Stomach (tissue), 4 donors: ENCODE measurements at regions not wholly inside any gene's neighbourhood (a gene's known extent, or its start where the extent isn't known, plus 50 kb on each side); places are given as distances from the start of the nearest gene placed in this dataset.

ENCODE experiments used
- POLR2A ChIP-seq, 4 donors: fragments of 450-650 bp; IDR thresholded peaks; one replicate each; pipeline ENCODE4 v1.6.1; 2016; ENCODE audit warnings: antibody characterized with exemption in 4 of 4, control low read depth in 2 of 4, mild to moderate bottlenecking in 1 of 4, moderate library complexity in 1 of 4
- POLR2AphosphoS5 ChIP-seq, 3 donors: sonication (generic); formaldehyde crosslinking; IDR thresholded peaks; one replicate each; pipeline ENCODE4 v1.6.1; 2016; ENCODE audit warnings: antibody characterized with exemption in 3 of 3
- TF ChIP-seq, protein P1 (sequence below), 7 experiments: fragments of 450-650 bp in 4 of 7; fragments of 200-600 bp in 3 of 7; sonication (generic) in 3 of 7; IDR thresholded peaks; one replicate each; pipeline ENCODE4 v1.5.1; 2016 to 2019; ENCODE audit warnings: antibody characterized with exemption in 7 of 7, control low read depth in 2 of 7, mild to moderate bottlenecking in 1 of 7

DNA sequence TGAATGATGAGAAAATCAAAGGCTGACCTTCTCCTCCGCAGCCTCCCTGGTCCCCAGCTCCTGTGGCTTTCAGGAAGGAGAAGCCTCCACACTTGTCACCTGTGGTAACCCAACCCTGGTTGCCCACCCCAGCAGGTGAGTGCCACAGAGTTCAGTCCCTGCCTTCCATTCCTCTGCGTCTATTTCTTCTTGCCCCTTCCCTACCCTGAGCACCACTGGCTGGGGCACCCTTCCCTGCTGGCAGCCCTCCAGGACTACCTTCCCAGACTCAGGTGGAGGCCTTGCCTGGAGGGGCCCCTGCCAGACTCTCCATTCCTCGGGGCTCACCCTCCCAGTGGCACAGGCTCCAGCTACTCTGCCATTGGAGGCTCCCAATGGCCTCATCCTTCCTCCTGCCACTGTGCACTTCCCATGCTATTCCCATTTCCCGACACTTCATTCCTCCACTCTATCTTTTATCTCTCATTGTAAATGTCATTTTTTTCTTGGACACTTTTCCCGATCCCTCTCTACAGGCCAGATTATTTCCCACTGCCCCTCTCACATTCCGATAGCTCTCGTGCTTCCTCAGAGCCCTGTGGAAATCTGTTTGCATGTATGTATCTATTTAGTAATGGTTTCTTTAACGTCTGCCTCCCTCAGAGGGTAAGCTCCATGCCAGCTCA lies 90.6 kb upstream of the PCBD1 start:
- TF ChIP-seq, protein P1, sequence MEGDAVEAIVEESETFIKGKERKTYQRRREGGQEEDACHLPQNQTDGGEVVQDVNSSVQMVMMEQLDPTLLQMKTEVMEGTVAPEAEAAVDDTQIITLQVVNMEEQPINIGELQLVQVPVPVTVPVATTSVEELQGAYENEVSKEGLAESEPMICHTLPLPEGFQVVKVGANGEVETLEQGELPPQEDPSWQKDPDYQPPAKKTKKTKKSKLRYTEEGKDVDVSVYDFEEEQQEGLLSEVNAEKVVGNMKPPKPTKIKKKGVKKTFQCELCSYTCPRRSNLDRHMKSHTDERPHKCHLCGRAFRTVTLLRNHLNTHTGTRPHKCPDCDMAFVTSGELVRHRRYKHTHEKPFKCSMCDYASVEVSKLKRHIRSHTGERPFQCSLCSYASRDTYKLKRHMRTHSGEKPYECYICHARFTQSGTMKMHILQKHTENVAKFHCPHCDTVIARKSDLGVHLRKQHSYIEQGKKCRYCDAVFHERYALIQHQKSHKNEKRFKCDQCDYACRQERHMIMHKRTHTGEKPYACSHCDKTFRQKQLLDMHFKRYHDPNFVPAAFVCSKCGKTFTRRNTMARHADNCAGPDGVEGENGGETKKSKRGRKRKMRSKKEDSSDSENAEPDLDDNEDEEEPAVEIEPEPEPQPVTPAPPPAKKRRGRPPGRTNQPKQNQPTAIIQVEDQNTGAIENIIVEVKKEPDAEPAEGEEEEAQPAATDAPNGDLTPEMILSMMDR (IDR thresholded peaks at IDR 0.05) = no peak
- TF ChIP-seq POLR2A (IDR thresholded peaks at IDR 0.05) = no peak
- TF ChIP-seq POLR2AphosphoS5 (IDR thresholded peaks at IDR 0.05) = no peak
